RWPE2 (cell line): ENCODE measurements at regions not wholly inside any gene's neighbourhood (a gene's known extent, or its start where the extent isn't known, plus 50 kb on each side); places are given as distances from the start of the nearest gene placed in this dataset.

ENCODE experiments used
- ATAC-seq: fragments of 200-7000 bp; cut with Tn5 transposase; 3 replicates; pipeline ENCODE4 v1.9.1; 2021; ENCODE audit warnings: low read depth
- DNase-seq: peaks from one replicate; pipeline ENCODE4 v3.0.0-alpha.2; 2020; ENCODE audit warnings: low spot score
- H3K27ac ChIP-seq: fragments of 450-650 bp; 2 replicates; pipeline ENCODE4 v1.5.1; 2017; ENCODE audit warnings: mild to moderate bottlenecking; ENCODE audit not compliant: poor library complexity, severe bottlenecking
- H3K27me3 ChIP-seq: fragments of 250-450 bp; sonication (Bioruptor Pico); 2 replicates; pipeline ENCODE4 v1.5.1; 2021; ENCODE audit warnings: mild to moderate bottlenecking, moderate library complexity; ENCODE audit not compliant: insufficient read depth, poor library complexity, severe bottlenecking
- H3K36me3 ChIP-seq: fragments of 250-450 bp; sonication (Bioruptor Pico); 2 replicates; pipeline ENCODE4 v1.5.1; 2020; ENCODE audit warnings: low read depth, mild to moderate bottlenecking, moderate library complexity
- H3K4me1 ChIP-seq: fragments of 250-450 bp; sonication (Bioruptor Pico); 2 replicates; pipeline ENCODE4 v1.5.1; 2021; ENCODE audit warnings: mild to moderate bottlenecking, moderate library complexity; ENCODE audit not compliant: insufficient read depth, poor library complexity, severe bottlenecking
- H3K4me3 ChIP-seq: fragments of 250-450 bp; sonication (Bioruptor Pico); 2 replicates; pipeline ENCODE4 v1.5.1; 2021; ENCODE audit warnings: mild to moderate bottlenecking, moderate library complexity; ENCODE audit not compliant: severe bottlenecking
- H3K9me3 ChIP-seq: fragments of 250-450 bp; sonication (Bioruptor Pico); 2 replicates; pipeline ENCODE4 v1.5.1; 2021; ENCODE audit warnings: mild to moderate bottlenecking, moderate library complexity; ENCODE audit not compliant: severe bottlenecking
- CTCF ChIP-seq: fragments of 450-650 bp; IDR thresholded peaks from one replicate; pipeline ENCODE4 v1.5.1; 2017; ENCODE audit warnings: mild to moderate bottlenecking, moderate library complexity; ENCODE audit not compliant: poor library complexity, severe bottlenecking

GRCh38 chr6:114421199-114421598 is 78.4 kb upstream of the HS3ST5 start:
- DNase-seq, result no peak
- no peak for ATAC-seq

GRCh38 chr6:114419175-114419574 is 76.4 kb upstream of the HS3ST5 start:
- no peak for ATAC-seq

More at GRCh38 chr6:114421199-114421598, 78.4 kb upstream of the HS3ST5 start:
- H3K36me3 ChIP-seq, result no peaks in the 10 kb centered on the region
- TF ChIP-seq CTCF, result no peak
- no peak overlapping the region for H3K27ac ChIP-seq
- H3K4me1 ChIP-seq, result no peaks in the 10 kb centered on the region
- no peak overlapping the region for H3K4me3 ChIP-seq
- no peaks in the 10 kb centered on the region for H3K27me3 ChIP-seq
- H3K9me3 ChIP-seq, result no peaks in the 10 kb centered on the region

GRCh38 chr6:114418304-114418972 is 75.6 kb upstream of the HS3ST5 start:
- no peak for TF ChIP-seq CTCF
- no peak for ATAC-seq
- Histone ChIP-seq H3K4me1 (no peaks in the 10 kb centered on the region), H3K4me3 (no peak overlapping the region), H3K27ac (no peak overlapping the region), H3K27me3 (no peaks in the 10 kb centered on the region), H3K9me3 (no peaks in the 10 kb centered on the region), H3K36me3 (no peaks in the 10 kb centered on the region)
- no peak for DNase-seq

More at GRCh38 chr6:114419175-114419574, 76.4 kb upstream of the HS3ST5 start:
- H3K9me3 ChIP-seq, result no peaks in the 10 kb centered on the region
- no peak overlapping the region for H3K4me3 ChIP-seq
- H3K4me1 ChIP-seq, result no peaks in the 10 kb centered on the region
- no peaks in the 10 kb centered on the region for H3K27me3 ChIP-seq
- no peaks in the 10 kb centered on the region for H3K36me3 ChIP-seq
- no peak for DNase-seq
- TF ChIP-seq CTCF, result no peak
- H3K27ac ChIP-seq, result no peak overlapping the region

GRCh38 chr6:114407426-114408035 is 64.7 kb upstream of the HS3ST5 start:
- H3K4me3 ChIP-seq, result no peak overlapping the region
- H3K9me3 ChIP-seq, result no peaks in the 10 kb centered on the region
- H3K27ac ChIP-seq, result no peak overlapping the region
- H3K4me1 ChIP-seq, result no peaks in the 10 kb centered on the region
- TF ChIP-seq CTCF, result no peak
- no peaks in the 10 kb centered on the region for H3K36me3 ChIP-seq
- DNase-seq (no peak), ATAC-seq (no peak)
- H3K27me3 ChIP-seq, result peaks cover 12% of the 10 kb centered on the region
